ENCODE measurements at regions not wholly inside any gene's neighbourhood (a gene's known extent, or its start where the extent isn't known, plus 50 kb on each side); places are given as distances from the start of the nearest gene placed in this dataset.
"Not testable (repeated sequence)": the region's sequence is repeated elsewhere in the genome, so short reads cannot be mapped to it uniquely, and the experiment has no call there.

DNA sequence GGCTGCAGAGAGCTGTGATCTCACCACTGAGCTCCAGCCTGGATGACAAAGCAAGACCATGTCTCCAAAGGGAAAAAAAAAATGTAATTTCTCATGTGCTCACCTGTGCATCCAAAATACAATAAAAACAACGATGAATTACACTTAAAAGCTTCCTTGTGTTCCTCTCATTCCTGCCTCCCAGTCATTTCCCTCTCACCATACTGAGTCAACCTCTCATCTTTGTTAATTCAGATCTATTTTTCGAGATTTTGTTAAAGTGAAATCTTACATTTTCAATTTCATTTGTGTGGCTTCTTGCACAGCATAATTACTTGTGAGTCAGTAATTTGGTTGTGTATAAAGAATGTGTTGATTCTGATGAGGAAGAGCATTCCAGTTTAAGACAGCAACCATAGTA lies 1203.2 kb downstream of the TMEM121 start:
- Histone ChIP-seq H2AFZ (ENCODE audit: low read depth) (no peak overlapping the region), H3K36me3 (ENCODE audit: insufficient read depth) (no peaks in the 10 kb centered on the region), H3K4me1 (ENCODE audit: low read depth, poor library complexity, severe bottlenecking) (no peaks in the 10 kb centered on the region), H4K20me1 (ENCODE audit: insufficient read depth) (no peaks in the 10 kb centered on the region), H3K4me2 (no peak overlapping the region), H3K27me3 (ENCODE audit: insufficient read depth, low read depth) (no peaks in the 10 kb centered on the region), H3K79me2 (ENCODE audit: insufficient read depth, low read depth) (no peaks in the 10 kb centered on the region), H3K9ac (no peak overlapping the region), H3K27ac (no peak overlapping the region), H3K4me3 (IDR thresholded peaks at IDR 0.05; ENCODE audit: insufficient read depth, low read depth, low read length) (no peak overlapping the region)
- TF ChIP-seq, protein P1, sequence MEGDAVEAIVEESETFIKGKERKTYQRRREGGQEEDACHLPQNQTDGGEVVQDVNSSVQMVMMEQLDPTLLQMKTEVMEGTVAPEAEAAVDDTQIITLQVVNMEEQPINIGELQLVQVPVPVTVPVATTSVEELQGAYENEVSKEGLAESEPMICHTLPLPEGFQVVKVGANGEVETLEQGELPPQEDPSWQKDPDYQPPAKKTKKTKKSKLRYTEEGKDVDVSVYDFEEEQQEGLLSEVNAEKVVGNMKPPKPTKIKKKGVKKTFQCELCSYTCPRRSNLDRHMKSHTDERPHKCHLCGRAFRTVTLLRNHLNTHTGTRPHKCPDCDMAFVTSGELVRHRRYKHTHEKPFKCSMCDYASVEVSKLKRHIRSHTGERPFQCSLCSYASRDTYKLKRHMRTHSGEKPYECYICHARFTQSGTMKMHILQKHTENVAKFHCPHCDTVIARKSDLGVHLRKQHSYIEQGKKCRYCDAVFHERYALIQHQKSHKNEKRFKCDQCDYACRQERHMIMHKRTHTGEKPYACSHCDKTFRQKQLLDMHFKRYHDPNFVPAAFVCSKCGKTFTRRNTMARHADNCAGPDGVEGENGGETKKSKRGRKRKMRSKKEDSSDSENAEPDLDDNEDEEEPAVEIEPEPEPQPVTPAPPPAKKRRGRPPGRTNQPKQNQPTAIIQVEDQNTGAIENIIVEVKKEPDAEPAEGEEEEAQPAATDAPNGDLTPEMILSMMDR (conservative IDR thresholded peaks at IDR 0.05; ENCODE audit: low read depth, low read length), result no peak

DNA sequence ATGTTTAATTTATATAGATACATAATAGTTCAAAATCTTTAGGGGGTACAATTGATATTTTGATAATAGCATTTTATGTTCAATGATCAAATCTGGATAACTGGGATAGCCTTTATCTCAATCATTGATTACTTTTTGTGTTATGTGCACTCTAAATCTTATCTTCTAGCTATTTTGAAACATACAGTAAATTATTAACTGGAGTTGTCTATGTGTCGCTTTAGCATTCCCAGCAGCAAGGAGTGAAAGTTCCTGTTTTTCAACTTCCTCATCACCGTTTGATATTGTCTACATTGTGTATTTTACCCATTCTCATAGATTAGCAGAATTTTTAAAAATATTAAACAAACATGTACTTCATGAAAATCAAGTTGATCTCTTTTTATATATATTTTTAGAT lies 1207.4 kb downstream of the TMEM121 start:
- no peak overlapping the region for H3K27ac ChIP-seq
- H3K36me3 ChIP-seq (ENCODE audit: insufficient read depth), result no peaks in the 10 kb centered on the region
- no peaks in the 10 kb centered on the region for H3K27me3 ChIP-seq (ENCODE audit: insufficient read depth, low read depth)
- no peak overlapping the region for H3K9ac ChIP-seq
- TF ChIP-seq, protein P1 (conservative IDR thresholded peaks at IDR 0.05; ENCODE audit: low read depth, low read length), result no peak
- no peak overlapping the region for H3K4me3 ChIP-seq (IDR thresholded peaks at IDR 0.05; ENCODE audit: insufficient read depth, low read depth, low read length)
- H3K79me2 ChIP-seq (ENCODE audit: insufficient read depth, low read depth), result no peaks in the 10 kb centered on the region
- no peak overlapping the region for H3K4me2 ChIP-seq
- no peak overlapping the region for H2AFZ ChIP-seq (ENCODE audit: low read depth)
- no peaks in the 10 kb centered on the region for H4K20me1 ChIP-seq (ENCODE audit: insufficient read depth)
- H3K4me1 ChIP-seq (ENCODE audit: low read depth, poor library complexity, severe bottlenecking), result no peaks in the 10 kb centered on the region

DNA sequence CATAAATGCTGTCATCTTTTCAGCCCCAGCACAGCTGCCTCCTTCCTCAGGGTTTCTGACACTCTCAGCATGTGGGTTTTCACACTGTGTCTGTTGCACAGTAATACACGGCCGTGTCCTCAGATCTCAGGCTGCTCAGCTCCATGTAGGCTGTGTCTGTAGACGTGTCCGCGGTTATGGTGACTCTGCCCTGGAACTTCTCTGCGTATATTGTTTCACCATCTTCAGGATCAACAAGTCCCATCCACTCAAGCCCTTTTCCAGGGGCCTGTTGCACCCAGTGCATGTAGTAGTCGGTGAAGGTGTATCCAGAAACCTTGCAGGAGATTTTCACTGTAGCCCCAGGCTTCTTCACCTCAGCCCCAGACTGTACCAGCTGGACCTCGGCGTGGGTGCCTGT lies 1210.6 kb downstream of the TMEM121 start:
- TF ChIP-seq, protein P1 (conservative IDR thresholded peaks at IDR 0.05; ENCODE audit: low read depth, low read length), result no peak
- Histone ChIP-seq H3K9ac (no peak overlapping the region), H3K4me3 (IDR thresholded peaks at IDR 0.05; ENCODE audit: insufficient read depth, low read depth, low read length) (no peak overlapping the region), H3K4me2 (no peak overlapping the region), H3K27ac (no peak overlapping the region), H2AFZ (ENCODE audit: low read depth) (no peak overlapping the region), H3K27me3 (ENCODE audit: insufficient read depth, low read depth) (no peaks in the 10 kb centered on the region), H3K79me2 (ENCODE audit: insufficient read depth, low read depth) (no peaks in the 10 kb centered on the region), H3K36me3 (ENCODE audit: insufficient read depth) (no peaks in the 10 kb centered on the region), H4K20me1 (ENCODE audit: insufficient read depth) (no peaks in the 10 kb centered on the region), H3K4me1 (ENCODE audit: low read depth, poor library complexity, severe bottlenecking) (no peaks in the 10 kb centered on the region)

DNA sequence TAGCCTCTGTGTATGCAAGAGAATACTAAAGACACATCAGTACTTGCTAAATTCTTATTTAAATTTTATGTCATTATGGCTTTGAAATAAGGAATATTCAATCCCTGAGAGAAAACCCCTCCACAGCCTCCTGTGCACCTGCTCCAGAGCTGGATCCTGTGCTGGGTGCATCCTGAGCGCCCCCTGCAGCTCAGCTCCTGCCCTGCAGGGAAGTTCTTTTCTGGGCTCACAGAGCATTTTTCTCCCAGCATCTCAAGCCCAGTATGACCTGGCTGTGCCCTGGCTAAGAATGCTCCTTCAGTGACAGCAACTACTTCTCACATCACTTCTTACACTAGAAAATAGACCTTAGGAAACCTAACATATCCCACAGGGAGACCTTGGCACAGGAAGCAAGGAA lies 1211.7 kb downstream of the TMEM121 start:
- Histone ChIP-seq H2AFZ (ENCODE audit: low read depth) (no peak overlapping the region), H3K4me1 (ENCODE audit: low read depth, poor library complexity, severe bottlenecking) (no peaks in the 10 kb centered on the region), H4K20me1 (ENCODE audit: insufficient read depth) (no peaks in the 10 kb centered on the region), H3K4me3 (IDR thresholded peaks at IDR 0.05; ENCODE audit: insufficient read depth, low read depth, low read length) (no peak overlapping the region), H3K27me3 (ENCODE audit: insufficient read depth, low read depth) (no peaks in the 10 kb centered on the region), H3K9ac (no peak overlapping the region), H3K27ac (no peak overlapping the region), H3K36me3 (ENCODE audit: insufficient read depth) (no peaks in the 10 kb centered on the region), H3K79me2 (ENCODE audit: insufficient read depth, low read depth) (no peaks in the 10 kb centered on the region), H3K4me2 (no peak overlapping the region)
- TF ChIP-seq, protein P1 (conservative IDR thresholded peaks at IDR 0.05; ENCODE audit: low read depth, low read length), result no peak

DNA sequence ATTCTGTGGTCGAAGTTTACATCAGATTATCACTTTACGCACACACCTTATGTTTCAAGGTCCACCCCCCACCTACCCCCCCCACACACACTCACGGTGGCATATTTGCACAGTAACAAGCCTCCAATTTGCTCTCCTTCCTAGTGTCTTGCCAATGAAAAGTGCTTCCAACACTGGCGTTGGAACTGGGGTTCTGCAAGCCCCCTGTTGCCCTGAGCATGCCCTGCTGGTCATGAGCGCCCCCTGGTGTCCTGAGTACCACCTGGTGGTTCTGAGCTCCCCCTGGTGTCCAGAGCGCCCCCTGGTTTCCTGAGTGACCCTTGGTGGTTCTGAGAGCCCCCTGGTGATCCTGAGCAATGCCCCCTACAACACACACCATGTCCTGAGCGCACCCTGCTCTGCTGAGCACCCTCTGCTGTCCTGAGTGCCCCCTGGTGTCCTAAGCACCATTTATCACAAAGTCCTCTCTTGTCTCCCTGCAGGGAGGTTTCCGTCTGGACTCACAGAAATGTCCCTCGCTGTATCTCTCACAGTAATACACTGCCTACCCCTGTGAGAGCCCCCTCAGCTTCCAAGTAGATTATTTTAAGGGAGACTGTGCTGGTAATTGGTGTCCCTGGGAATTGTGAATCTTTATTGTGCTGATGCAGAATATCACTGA lies 1212.3 kb downstream of the TMEM121 start:
- H3K4me3 ChIP-seq (IDR thresholded peaks at IDR 0.05; ENCODE audit: insufficient read depth, low read depth, low read length); H3K4me1 ChIP-seq (ENCODE audit: low read depth, poor library complexity, severe bottlenecking); H3K79me2 ChIP-seq (ENCODE audit: insufficient read depth, low read depth); H3K9ac ChIP-seq; H2AFZ ChIP-seq (ENCODE audit: low read depth); H3K27me3 ChIP-seq (ENCODE audit: insufficient read depth, low read depth); H4K20me1 ChIP-seq (ENCODE audit: insufficient read depth); H3K36me3 ChIP-seq (ENCODE audit: insufficient read depth); H3K4me2 ChIP-seq; H3K27ac ChIP-seq: not testable (repeated sequence)

DNA sequence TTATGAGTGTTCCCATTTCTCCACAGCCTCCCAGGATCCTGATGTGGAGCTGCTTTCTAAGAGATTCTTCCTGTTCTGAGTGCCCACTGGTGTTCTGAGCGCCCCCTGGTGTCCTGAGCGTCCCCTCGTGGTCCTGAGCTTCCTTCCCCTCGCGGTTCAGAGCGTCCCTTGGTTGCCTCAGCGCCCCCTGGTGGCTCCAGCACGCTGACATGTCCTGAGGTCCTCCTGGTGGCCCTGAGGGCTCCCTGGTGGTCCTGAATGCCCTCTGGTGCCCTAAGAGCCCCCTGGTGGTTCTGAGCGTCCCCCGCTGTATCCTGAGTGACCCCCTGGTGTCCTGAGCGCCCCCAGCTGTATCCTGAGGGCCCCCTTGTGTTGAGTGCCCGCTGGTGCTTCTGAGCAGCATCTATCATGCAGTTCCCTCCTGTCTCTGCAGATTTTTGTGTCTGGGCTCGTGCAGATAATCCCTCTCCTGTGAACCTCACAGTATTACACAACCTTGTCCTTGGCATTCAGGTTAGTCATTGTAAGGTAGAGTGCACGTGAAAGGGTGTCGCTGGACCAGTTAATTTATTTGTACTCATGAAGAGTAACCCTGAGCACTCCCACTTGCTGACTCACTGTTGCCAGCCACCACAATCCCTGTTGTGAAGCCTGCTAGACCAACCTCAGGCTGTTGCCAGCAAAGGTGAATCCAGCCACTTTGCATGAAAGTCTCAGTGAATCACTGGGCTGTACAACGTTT lies 1214.9 kb downstream of the TMEM121 start:
- H3K79me2 ChIP-seq (ENCODE audit: insufficient read depth, low read depth); H3K9ac ChIP-seq; H4K20me1 ChIP-seq (ENCODE audit: insufficient read depth); H3K27me3 ChIP-seq (ENCODE audit: insufficient read depth, low read depth); H2AFZ ChIP-seq (ENCODE audit: low read depth); H3K4me3 ChIP-seq (IDR thresholded peaks at IDR 0.05; ENCODE audit: insufficient read depth, low read depth, low read length); H3K4me2 ChIP-seq; H3K27ac ChIP-seq; H3K36me3 ChIP-seq (ENCODE audit: insufficient read depth); H3K4me1 ChIP-seq (ENCODE audit: low read depth, poor library complexity, severe bottlenecking): not testable (repeated sequence)
